HG03565 (cell line): ENCODE measurements at regions not wholly inside any gene's neighbourhood (a gene's known extent, or its start where the extent isn't known, plus 50 kb on each side); places are given as distances from the start of the nearest gene placed in this dataset.

Source experiments
- ATAC-seq: cut with Tn5 transposase; IDR thresholded peaks from one replicate; pipeline ENCODE4 v1.9.1; 2021; ENCODE audit warnings: mild to moderate bottlenecking, moderate library complexity; ENCODE audit not compliant: unreplicated experiment

GRCh38 chr20:52416953-52417352 lies 225.4 kb upstream of the ZFP64 start:
- ATAC-seq = no peak

- no peak for ATAC-seq
Observed at GRCh38 chr20:52411611-52412010, 220.0 kb upstream of the ZFP64 start.

- no peak for ATAC-seq
Observed at GRCh38 chr20:52410731-52411234, 219.2 kb upstream of the ZFP64 start.

- no peak for ATAC-seq
Observed at GRCh38 chr20:52410182-52410647, 218.6 kb upstream of the ZFP64 start.

GRCh38 chr20:52405986-52406385 lies 214.4 kb upstream of the ZFP64 start:
- no peak for ATAC-seq

- peak; percentile 45 for ATAC-seq
Observed at GRCh38 chr20:52405417-52405816, 213.8 kb upstream of the ZFP64 start.

GRCh38 chr20:52404671-52405070 lies 213.1 kb upstream of the ZFP64 start:
- ATAC-seq = no peak

- no peak for ATAC-seq
Observed at GRCh38 chr20:52402950-52403349, 211.4 kb upstream of the ZFP64 start.

- no peak for ATAC-seq
Observed at GRCh38 chr20:52402514-52402913, 210.9 kb upstream of the ZFP64 start.

GRCh38 chr20:52401431-52401830 lies 209.9 kb upstream of the ZFP64 start:
- ATAC-seq = no peak

- ATAC-seq = no peak
Observed at GRCh38 chr20:52399352-52399751, 207.8 kb upstream of the ZFP64 start.

- no peak for ATAC-seq
Observed at GRCh38 chr20:52389606-52390005, 198.0 kb upstream of the ZFP64 start.

- no peak for ATAC-seq
Observed at GRCh38 chr20:52383995-52384621, 192.5 kb upstream of the ZFP64 start.

GRCh38 chr20:52382933-52383332 lies 191.4 kb upstream of the ZFP64 start:
- ATAC-seq = no peak

- ATAC-seq = no peak
Observed at GRCh38 chr20:52379723-52380336, 188.3 kb upstream of the ZFP64 start.

GRCh38 chr20:52372169-52372568 lies 180.6 kb upstream of the ZFP64 start:
- no peak for ATAC-seq

GRCh38 chr20:52365688-52366087 lies 174.1 kb upstream of the ZFP64 start:
- no peak for ATAC-seq

- ATAC-seq = no peak
Observed at GRCh38 chr20:52364405-52364804, 172.8 kb upstream of the ZFP64 start.

GRCh38 chr20:52361650-52362049 lies 170.1 kb upstream of the ZFP64 start:
- ATAC-seq = no peak

GRCh38 chr20:52349806-52350205 lies 158.2 kb upstream of the ZFP64 start:
- no peak for ATAC-seq

GRCh38 chr20:52348434-52348833 lies 156.9 kb upstream of the ZFP64 start:
- no peak for ATAC-seq

- no peak for ATAC-seq
Observed at GRCh38 chr20:52346797-52347196, 155.2 kb upstream of the ZFP64 start.

- ATAC-seq = no peak
Observed at GRCh38 chr20:52342913-52343312, 151.3 kb upstream of the ZFP64 start.
